ENCODE measurements at regions not wholly inside any gene's neighbourhood (a gene's known extent, or its start where the extent isn't known, plus 50 kb on each side); places are given as distances from the start of the nearest gene placed in this dataset.

DNA sequence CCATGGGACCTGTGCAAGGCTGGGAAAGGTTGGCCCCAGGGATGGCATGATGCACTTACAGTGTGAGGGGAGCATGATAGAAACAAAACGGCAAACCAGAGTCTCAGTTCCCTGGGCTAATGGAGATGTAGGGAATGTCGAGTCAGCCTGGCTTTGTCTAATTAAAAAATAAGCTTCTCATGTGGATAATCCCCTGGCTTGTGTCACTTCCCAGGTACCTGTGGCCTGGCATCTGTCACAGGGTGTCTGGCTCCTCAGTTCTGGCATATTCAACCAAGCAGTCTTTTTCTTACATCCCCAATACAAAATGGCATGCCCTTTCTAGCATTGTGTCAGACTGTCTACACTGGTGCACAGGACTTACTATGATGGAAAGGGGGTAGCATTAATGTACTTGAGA lies 261.4 kb downstream of the GRIN2B start:
- TF ChIP-seq, protein P1, sequence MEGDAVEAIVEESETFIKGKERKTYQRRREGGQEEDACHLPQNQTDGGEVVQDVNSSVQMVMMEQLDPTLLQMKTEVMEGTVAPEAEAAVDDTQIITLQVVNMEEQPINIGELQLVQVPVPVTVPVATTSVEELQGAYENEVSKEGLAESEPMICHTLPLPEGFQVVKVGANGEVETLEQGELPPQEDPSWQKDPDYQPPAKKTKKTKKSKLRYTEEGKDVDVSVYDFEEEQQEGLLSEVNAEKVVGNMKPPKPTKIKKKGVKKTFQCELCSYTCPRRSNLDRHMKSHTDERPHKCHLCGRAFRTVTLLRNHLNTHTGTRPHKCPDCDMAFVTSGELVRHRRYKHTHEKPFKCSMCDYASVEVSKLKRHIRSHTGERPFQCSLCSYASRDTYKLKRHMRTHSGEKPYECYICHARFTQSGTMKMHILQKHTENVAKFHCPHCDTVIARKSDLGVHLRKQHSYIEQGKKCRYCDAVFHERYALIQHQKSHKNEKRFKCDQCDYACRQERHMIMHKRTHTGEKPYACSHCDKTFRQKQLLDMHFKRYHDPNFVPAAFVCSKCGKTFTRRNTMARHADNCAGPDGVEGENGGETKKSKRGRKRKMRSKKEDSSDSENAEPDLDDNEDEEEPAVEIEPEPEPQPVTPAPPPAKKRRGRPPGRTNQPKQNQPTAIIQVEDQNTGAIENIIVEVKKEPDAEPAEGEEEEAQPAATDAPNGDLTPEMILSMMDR (IDR thresholded peaks at IDR 0.05; ENCODE audit: low read depth, low read length): no peak
- DNase-seq (ENCODE audit: extremely low read depth, low read depth): no peak

DNA sequence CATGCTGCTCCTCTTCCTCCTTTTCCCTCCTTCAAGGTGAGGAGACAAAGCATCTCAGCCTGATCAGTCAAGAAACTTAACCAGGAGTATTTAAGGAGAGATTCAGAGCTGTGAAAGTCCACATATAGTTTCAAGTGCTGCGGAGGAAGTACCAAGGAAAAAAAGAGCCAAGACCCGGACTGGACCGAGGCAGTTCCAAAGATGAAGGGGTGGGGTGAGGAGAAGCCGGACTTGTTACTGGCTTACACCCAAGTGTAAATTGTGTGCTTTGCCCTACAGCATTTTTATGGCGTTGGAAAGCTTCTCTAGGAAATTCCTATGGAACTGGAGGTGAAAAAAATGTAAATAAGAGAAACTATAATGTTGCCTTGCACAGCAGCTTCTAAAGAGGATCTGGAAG lies 263.1 kb downstream of the GRIN2B start:
- TF ChIP-seq, protein P1 (IDR thresholded peaks at IDR 0.05; ENCODE audit: low read depth, low read length): no peak
- no peak for DNase-seq (ENCODE audit: extremely low read depth, low read depth)

DNA sequence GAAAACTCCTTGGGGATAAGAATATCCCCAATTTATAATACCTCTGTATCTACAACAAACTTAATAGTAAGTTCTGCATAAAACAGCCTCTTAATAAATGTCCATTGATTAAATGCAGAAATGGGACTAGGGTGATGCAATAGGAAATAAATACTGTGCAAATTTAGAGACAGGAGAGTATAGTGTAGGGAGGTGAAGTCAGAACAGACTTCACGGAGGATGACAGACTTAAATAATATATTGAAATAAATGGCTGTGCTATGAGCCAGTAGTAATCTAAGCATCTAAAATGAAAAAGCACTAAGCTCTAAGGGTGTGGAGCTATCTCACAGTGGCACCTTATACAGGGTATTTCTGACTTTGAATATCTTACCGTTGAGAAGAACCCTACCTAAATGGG lies 265.3 kb downstream of the GRIN2B start:
- DNase-seq (ENCODE audit: extremely low read depth, low read depth): no peak
- TF ChIP-seq, protein P1 (IDR thresholded peaks at IDR 0.05; ENCODE audit: low read depth, low read length): no peak

DNA sequence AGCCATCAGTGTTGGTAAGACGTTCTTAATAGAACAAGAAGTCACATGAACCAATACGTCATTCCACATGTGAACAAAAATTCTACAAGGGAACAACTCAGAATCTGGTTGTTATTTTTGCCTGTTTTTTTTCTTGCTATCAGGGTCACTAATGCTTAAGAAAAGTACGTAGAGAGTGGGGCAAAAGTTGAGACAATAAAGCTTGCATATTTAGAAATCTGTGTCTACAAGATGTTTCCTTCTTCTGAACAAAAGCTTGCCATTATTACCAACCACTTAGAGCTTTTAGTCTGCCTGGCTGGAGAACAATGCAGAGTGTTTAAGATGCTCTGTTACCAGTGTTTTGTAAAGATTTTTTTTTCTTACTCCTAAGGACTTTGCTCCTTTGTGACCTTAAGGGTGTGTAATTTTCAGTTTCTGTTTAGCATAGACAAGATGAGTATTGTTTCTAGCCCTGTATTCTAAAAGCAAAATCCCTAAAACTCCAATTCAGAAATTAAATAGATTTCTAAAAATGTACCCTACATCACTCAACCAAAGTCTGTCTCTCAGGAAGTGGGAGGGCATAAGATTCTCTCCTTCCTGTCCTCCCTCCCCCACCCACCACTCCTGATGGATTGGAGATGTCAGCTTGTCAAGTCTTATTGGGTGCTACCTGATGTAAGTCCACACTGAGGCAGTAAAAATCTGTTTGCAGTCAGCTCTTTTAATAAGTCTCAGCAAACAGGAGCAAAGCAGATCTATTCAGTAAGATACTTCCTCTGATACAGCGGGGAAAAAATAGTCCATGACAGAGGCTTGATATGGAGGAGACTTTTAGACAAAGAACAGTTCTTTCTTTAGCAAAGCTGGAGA lies 267.6 kb downstream of the GRIN2B start:
- TF ChIP-seq, protein P1 (IDR thresholded peaks at IDR 0.05; ENCODE audit: low read depth, low read length): no peak
- no peak for DNase-seq (ENCODE audit: extremely low read depth, low read depth)

DNA sequence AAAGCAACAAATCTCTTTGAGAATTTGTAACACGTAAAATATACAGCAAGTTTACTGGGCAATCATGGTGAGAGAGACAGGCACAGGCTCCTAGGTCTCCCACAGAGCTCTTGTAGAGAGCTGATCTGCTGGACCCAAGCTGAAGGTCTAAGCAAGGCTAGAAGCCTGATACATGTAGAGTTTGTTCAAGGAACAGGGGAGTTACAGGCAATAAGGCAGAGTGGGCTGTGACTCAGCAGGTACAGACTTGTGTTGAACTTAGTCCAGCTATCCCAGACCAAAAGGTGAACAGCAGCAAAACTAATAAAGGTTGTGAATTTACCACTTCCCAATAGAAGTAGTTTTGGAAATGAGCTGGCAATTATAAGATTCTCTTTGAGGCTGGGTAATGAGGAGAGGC lies 273.6 kb downstream of the GRIN2B start:
- no peak for DNase-seq (ENCODE audit: extremely low read depth, low read depth)
- TF ChIP-seq, protein P1 (IDR thresholded peaks at IDR 0.05; ENCODE audit: low read depth, low read length): no peak

DNA sequence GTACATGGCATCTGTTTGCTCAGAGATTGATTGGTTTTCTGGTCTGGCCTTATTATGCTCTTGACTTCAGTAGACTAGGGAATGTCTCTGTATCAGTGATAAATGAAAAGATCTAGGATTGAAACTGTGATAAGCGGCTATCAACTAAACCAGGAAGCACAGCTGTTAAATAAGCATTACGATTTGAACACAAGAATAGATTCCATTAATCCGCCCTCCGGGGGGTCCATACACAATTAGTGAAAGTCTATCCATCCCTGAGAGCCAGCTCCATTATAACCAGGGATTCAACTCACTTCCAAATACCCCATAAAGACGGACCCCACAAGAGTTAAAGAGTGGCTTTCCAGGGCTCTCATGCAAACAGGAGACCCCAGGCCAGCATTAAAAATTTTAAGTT lies 279.0 kb downstream of the GRIN2B start:
- no peak for DNase-seq (ENCODE audit: extremely low read depth, low read depth)
- TF ChIP-seq, protein P1 (IDR thresholded peaks at IDR 0.05; ENCODE audit: low read depth, low read length): no peak

DNA sequence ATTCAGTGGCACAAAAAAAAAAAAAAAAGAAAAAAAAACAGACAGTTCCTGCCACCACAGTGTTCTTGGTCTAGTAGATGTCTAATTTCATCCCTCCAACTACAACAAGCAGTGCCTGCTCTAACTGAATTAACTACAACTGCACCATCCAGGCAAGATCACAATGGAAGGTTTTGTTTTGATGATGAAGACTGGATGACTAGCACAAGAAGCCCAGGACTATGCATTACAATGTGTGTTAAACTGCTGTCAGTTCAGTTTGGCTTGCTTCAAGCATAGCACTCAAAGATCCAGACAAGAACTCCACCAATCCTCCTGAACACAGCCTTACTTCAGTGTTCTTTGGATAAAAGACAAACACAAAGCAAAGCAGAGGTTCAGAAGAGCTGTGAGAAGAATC lies 279.9 kb downstream of the GRIN2B start:
- TF ChIP-seq, protein P1 (IDR thresholded peaks at IDR 0.05; ENCODE audit: low read depth, low read length): no peak
- no peak for DNase-seq (ENCODE audit: extremely low read depth, low read depth)
